ENCODE measurements at regions not wholly inside any gene's neighbourhood (a gene's known extent, or its start where the extent isn't known, plus 50 kb on each side); places are given as distances from the start of the nearest gene placed in this dataset.
A peak's percentile ranks its signal among the peaks of the same experiment; 100 is the strongest.
"Not testable (repeated sequence)": the region's sequence is repeated elsewhere in the genome, so short reads cannot be mapped to it uniquely, and the experiment has no call there.

GRCh38 chr2:44084850-44085249 lies 83.8 kb upstream of the PPM1B start:
- DNase-seq (ENCODE audit: extremely low read depth in 1 of 2, low read depth in 1 of 2) = no peak

- no peak for DNase-seq (ENCODE audit: extremely low read depth in 1 of 2, low read depth in 1 of 2)
Measured at GRCh38 chr2:44086629-44087028, 82.0 kb upstream of the PPM1B start.

- peak; percentile 57 to 73 for DNase-seq (ENCODE audit: extremely low read depth in 1 of 2, low read depth in 1 of 2)
Measured at GRCh38 chr2:44087036-44087713, 81.5 kb upstream of the PPM1B start.

- DNase-seq (ENCODE audit: extremely low read depth in 1 of 2, low read depth in 1 of 2) = no peak
Measured at GRCh38 chr2:44087714-44088092, 81.0 kb upstream of the PPM1B start.

GRCh38 chr2:44092519-44092918 lies 76.2 kb upstream of the PPM1B start:
- not testable (repeated sequence) for DNase-seq (ENCODE audit: extremely low read depth in 1 of 2, low read depth in 1 of 2)

GRCh38 chr2:44093970-44094369 lies 74.7 kb upstream of the PPM1B start:
- DNase-seq (ENCODE audit: extremely low read depth in 1 of 2, low read depth in 1 of 2) = no peak

GRCh38 chr2:44097322-44097907 lies 71.3 kb upstream of the PPM1B start:
- no peak for DNase-seq (ENCODE audit: extremely low read depth in 1 of 2, low read depth in 1 of 2)

GRCh38 chr2:44098050-44098449 lies 70.6 kb upstream of the PPM1B start:
- DNase-seq (ENCODE audit: extremely low read depth in 1 of 2, low read depth in 1 of 2) = no peak

GRCh38 chr2:44098891-44099290 lies 69.8 kb upstream of the PPM1B start:
- DNase-seq (ENCODE audit: extremely low read depth in 1 of 2, low read depth in 1 of 2) = no peak

GRCh38 chr2:44100351-44100750 lies 68.3 kb upstream of the PPM1B start:
- no peak for DNase-seq (ENCODE audit: extremely low read depth in 1 of 2, low read depth in 1 of 2)

GRCh38 chr2:44101246-44101645 lies 67.4 kb upstream of the PPM1B start:
- no peak for DNase-seq (ENCODE audit: extremely low read depth in 1 of 2, low read depth in 1 of 2)

GRCh38 chr2:44102790-44103562 lies 65.7 kb upstream of the PPM1B start:
- no peak for DNase-seq (ENCODE audit: extremely low read depth in 1 of 2, low read depth in 1 of 2)

GRCh38 chr2:44103639-44104038 lies 65.0 kb upstream of the PPM1B start:
- DNase-seq (ENCODE audit: extremely low read depth in 1 of 2, low read depth in 1 of 2) = no peak

- no peak for DNase-seq (ENCODE audit: extremely low read depth in 1 of 2, low read depth in 1 of 2)
Measured at GRCh38 chr2:44104855-44105271, 63.8 kb upstream of the PPM1B start.

GRCh38 chr2:44106509-44106908 lies 62.2 kb upstream of the PPM1B start:
- DNase-seq (ENCODE audit: extremely low read depth in 1 of 2, low read depth in 1 of 2) = not testable (repeated sequence)

GRCh38 chr2:44107086-44107740 lies 61.5 kb upstream of the PPM1B start:
- no peak for DNase-seq (ENCODE audit: extremely low read depth in 1 of 2, low read depth in 1 of 2)

- DNase-seq (ENCODE audit: extremely low read depth in 1 of 2, low read depth in 1 of 2) = no peak
Measured at GRCh38 chr2:44107974-44108373, 60.7 kb upstream of the PPM1B start.

- no peak for DNase-seq (ENCODE audit: extremely low read depth in 1 of 2, low read depth in 1 of 2)
Measured at GRCh38 chr2:44109166-44109565, 59.5 kb upstream of the PPM1B start.

- no peak for DNase-seq (ENCODE audit: extremely low read depth in 1 of 2, low read depth in 1 of 2)
Measured at GRCh38 chr2:44110444-44110843, 58.2 kb upstream of the PPM1B start.

GRCh38 chr2:44112096-44112495 lies 56.6 kb upstream of the PPM1B start:
- no peak for DNase-seq (ENCODE audit: extremely low read depth in 1 of 2, low read depth in 1 of 2)

- DNase-seq (ENCODE audit: extremely low read depth in 1 of 2, low read depth in 1 of 2) = no peak
Measured at GRCh38 chr2:44116319-44116718, 52.4 kb upstream of the PPM1B start.

- no peak for DNase-seq (ENCODE audit: extremely low read depth in 1 of 2, low read depth in 1 of 2)
Measured at GRCh38 chr2:44118257-44118656, 50.4 kb upstream of the PPM1B start.
